SHP77 (cell line): ENCODE measurements at regions not wholly inside any gene's neighbourhood (a gene's known extent, or its start where the extent isn't known, plus 50 kb on each side); places are given as distances from the start of the nearest gene placed in this dataset.

Experiments
- DNase-seq, 2 experiments: peaks; one replicate each; lab custom pipeline; 2025; lab: John Stamatoyannopoulos, UW

- no peak for DNase-seq
These were observed 58.7 kb upstream of the NBEA start for GRCh38 chr13:34883396-34883795.

- DNase-seq: no peak
These were observed 57.7 kb upstream of the NBEA start for GRCh38 chr13:34884366-34884765.

- no peak for DNase-seq
These were observed 55.8 kb upstream of the NBEA start for GRCh38 chr13:34886121-34886875.

- no peak for DNase-seq
These were observed 55.1 kb upstream of the NBEA start for GRCh38 chr13:34886987-34887386.
